ENCODE measurements at regions not wholly inside any gene's neighbourhood (a gene's known extent, or its start where the extent isn't known, plus 50 kb on each side); places are given as distances from the start of the nearest gene placed in this dataset.

DNA sequence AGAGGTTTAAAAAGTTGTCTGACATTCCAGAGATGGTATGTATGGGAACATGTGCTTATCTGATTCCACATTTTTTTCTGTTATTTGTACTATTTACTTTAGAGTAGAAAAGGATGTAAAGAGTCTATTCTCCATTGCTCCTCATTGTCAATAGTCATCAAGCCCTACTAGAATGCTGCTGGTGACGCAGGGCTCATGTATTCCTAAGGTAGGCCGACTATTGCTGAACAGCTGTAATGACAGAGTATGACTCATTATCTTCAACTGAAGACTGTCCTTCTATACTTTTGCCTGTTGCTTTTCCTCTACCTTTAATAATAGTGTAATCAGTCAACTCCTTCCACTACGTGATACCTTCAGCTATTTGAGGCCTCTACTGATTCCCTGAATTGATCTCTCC, 509.1 kb upstream of the NR3C2 start:
- H3K4me1 ChIP-seq (ENCODE audit: insufficient read depth, low read length): peaks cover 26% of the 10 kb centered on the region
- no peak overlapping the region for H3K27ac ChIP-seq (ENCODE audit: low read length)
- intact Hi-C loops (cut with micrococcal nuclease): no loop called here
- no peak for ATAC-seq
- ChIA-PET POLR2A (ENCODE audit: unreplicated experiment) (no interaction called here), CTCF (no interaction called here)
- no peaks in the 10 kb centered on the region for H3K27me3 ChIP-seq (ENCODE audit: low read length)
- TF ChIP-seq EZH2 (IDR thresholded peaks at IDR 0.05; ENCODE audit: low read length, unreplicated experiment) (no peak), EZH2phosphoT487 (IDR thresholded peaks at IDR 0.05; ENCODE audit: borderline replicate concordance, low read length) (no peak)
- TF ChIP-seq, protein P1, sequence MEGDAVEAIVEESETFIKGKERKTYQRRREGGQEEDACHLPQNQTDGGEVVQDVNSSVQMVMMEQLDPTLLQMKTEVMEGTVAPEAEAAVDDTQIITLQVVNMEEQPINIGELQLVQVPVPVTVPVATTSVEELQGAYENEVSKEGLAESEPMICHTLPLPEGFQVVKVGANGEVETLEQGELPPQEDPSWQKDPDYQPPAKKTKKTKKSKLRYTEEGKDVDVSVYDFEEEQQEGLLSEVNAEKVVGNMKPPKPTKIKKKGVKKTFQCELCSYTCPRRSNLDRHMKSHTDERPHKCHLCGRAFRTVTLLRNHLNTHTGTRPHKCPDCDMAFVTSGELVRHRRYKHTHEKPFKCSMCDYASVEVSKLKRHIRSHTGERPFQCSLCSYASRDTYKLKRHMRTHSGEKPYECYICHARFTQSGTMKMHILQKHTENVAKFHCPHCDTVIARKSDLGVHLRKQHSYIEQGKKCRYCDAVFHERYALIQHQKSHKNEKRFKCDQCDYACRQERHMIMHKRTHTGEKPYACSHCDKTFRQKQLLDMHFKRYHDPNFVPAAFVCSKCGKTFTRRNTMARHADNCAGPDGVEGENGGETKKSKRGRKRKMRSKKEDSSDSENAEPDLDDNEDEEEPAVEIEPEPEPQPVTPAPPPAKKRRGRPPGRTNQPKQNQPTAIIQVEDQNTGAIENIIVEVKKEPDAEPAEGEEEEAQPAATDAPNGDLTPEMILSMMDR (conservative IDR thresholded peaks at IDR 0.05; ENCODE audit: low read depth, low read length): no peak
- no peak overlapping the region for H3K4me3 ChIP-seq (ENCODE audit: low read length)
- H3K9me3 ChIP-seq (ENCODE audit: low read length): no peaks in the 10 kb centered on the region
- no peaks in the 10 kb centered on the region for H3K79me2 ChIP-seq (ENCODE audit: low read length)
- H3K4me2 ChIP-seq (ENCODE audit: low read length): no peak overlapping the region
- no peaks in the 10 kb centered on the region for H3K9me2 ChIP-seq (replicated peaks; ENCODE audit: low read length)
- no peak overlapping the region for H3K9ac ChIP-seq (ENCODE audit: low read length)
- H3F3A ChIP-seq (ENCODE audit: low read length, unreplicated experiment): no peaks in the 10 kb centered on the region
- H4K20me1 ChIP-seq (ENCODE audit: low read length): no peaks in the 10 kb centered on the region
- BruUV-seq (replicated peaks): no TSS peak
- no peaks in the 10 kb centered on the region for H3K36me3 ChIP-seq (ENCODE audit: low read depth, low read length)
- peak; percentile 27 for DNase-seq
- H2AFZ ChIP-seq (ENCODE audit: low read length): no peak overlapping the region

DNA sequence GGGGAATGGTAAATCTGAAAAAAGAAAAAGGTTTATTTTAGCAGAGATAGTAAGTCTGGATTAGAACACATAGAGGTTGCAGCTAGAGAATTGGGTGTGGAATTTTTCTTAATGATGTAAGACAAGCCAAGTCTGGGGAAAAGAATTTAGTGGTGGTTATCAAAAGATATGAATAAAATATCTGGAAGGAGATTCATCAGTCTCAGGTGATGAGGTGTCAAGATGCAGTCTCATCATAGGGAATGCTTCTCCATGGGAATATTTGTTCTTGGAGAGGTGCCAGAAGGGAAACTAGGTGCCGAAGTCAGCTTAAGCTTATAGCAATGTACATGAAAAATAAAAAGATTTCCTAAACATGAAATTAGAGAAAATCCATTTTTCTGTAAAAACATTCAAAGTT, 504.1 kb upstream of the NR3C2 start:
- Histone ChIP-seq H3K79me2 (ENCODE audit: low read length) (no peaks in the 10 kb centered on the region), H3K9me3 (ENCODE audit: low read length) (no peaks in the 10 kb centered on the region), H3K4me1 (ENCODE audit: insufficient read depth, low read length) (no peaks in the 10 kb centered on the region), H3K4me3 (ENCODE audit: low read length) (no peak overlapping the region), H3K36me3 (ENCODE audit: low read depth, low read length) (no peaks in the 10 kb centered on the region), H3K9ac (ENCODE audit: low read length) (no peak overlapping the region), H2AFZ (ENCODE audit: low read length) (no peak overlapping the region), H3K4me2 (ENCODE audit: low read length) (no peak overlapping the region), H3K27me3 (ENCODE audit: low read length) (no peaks in the 10 kb centered on the region), H4K20me1 (ENCODE audit: low read length) (no peaks in the 10 kb centered on the region), H3K27ac (ENCODE audit: low read length) (no peak overlapping the region), H3F3A (ENCODE audit: low read length, unreplicated experiment) (no peaks in the 10 kb centered on the region), H3K9me2 (replicated peaks; ENCODE audit: low read length) (no peaks in the 10 kb centered on the region)
- ChIA-PET CTCF (no interaction called here), POLR2A (ENCODE audit: unreplicated experiment) (no interaction called here)
- no peak for DNase-seq
- TF ChIP-seq EZH2 (IDR thresholded peaks at IDR 0.05; ENCODE audit: low read length, unreplicated experiment) (no peak), EZH2phosphoT487 (IDR thresholded peaks at IDR 0.05; ENCODE audit: borderline replicate concordance, low read length) (no peak)
- TF ChIP-seq, protein P1 (conservative IDR thresholded peaks at IDR 0.05; ENCODE audit: low read depth, low read length): no peak
- intact Hi-C loops (cut with micrococcal nuclease): no loop called here
- BruUV-seq (replicated peaks): no TSS peak
- ATAC-seq: no peak

DNA sequence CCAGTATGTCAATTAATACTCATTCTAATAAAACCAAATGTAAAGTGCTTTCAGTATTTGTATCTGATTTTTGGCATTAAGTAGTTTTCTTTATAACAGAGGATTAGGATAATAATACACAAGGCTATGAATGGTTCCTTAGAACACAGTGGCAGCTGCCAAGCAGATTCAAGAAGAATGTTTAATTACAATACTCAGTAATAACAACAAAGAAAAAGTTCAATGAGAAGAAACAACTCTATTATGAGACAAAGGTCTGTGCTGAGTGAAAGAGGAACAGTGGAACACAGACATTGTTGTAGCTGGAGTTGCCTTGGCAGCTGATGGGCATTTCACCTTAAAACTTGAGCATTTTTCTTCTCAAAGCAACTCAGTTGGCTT, 502.6 kb upstream of the NR3C2 start:
- Histone ChIP-seq H3K4me1 (ENCODE audit: insufficient read depth, low read length) (no peaks in the 10 kb centered on the region), H3K4me2 (ENCODE audit: low read length) (no peak overlapping the region), H4K20me1 (ENCODE audit: low read length) (no peaks in the 10 kb centered on the region), H3K36me3 (ENCODE audit: low read depth, low read length) (no peaks in the 10 kb centered on the region), H3F3A (ENCODE audit: low read length, unreplicated experiment) (no peaks in the 10 kb centered on the region), H3K4me3 (ENCODE audit: low read length) (no peak overlapping the region), H3K9me3 (ENCODE audit: low read length) (no peaks in the 10 kb centered on the region), H3K79me2 (ENCODE audit: low read length) (no peaks in the 10 kb centered on the region), H3K27me3 (ENCODE audit: low read length) (no peaks in the 10 kb centered on the region), H3K9ac (ENCODE audit: low read length) (no peak overlapping the region), H2AFZ (ENCODE audit: low read length) (no peak overlapping the region), H3K9me2 (replicated peaks; ENCODE audit: low read length) (no peaks in the 10 kb centered on the region), H3K27ac (ENCODE audit: low read length) (no peak overlapping the region)
- CTCF ChIA-PET: no interaction called here
- no peak for DNase-seq
- ATAC-seq: no peak
- BruUV-seq (replicated peaks): no TSS peak
- intact Hi-C loops (cut with micrococcal nuclease): no loop called here
- TF ChIP-seq EZH2 (IDR thresholded peaks at IDR 0.05; ENCODE audit: low read length, unreplicated experiment) (no peak), EZH2phosphoT487 (IDR thresholded peaks at IDR 0.05; ENCODE audit: borderline replicate concordance, low read length) (no peak)
- TF ChIP-seq, protein P1 (conservative IDR thresholded peaks at IDR 0.05; ENCODE audit: low read depth, low read length): no peak
- POLR2A ChIA-PET (ENCODE audit: unreplicated experiment): no interaction called here

All from PC-3 (cell line).